ENCODE measurements at regions not wholly inside any gene's neighbourhood (a gene's known extent, or its start where the extent isn't known, plus 50 kb on each side); places are given as distances from the start of the nearest gene placed in this dataset.

DNA sequence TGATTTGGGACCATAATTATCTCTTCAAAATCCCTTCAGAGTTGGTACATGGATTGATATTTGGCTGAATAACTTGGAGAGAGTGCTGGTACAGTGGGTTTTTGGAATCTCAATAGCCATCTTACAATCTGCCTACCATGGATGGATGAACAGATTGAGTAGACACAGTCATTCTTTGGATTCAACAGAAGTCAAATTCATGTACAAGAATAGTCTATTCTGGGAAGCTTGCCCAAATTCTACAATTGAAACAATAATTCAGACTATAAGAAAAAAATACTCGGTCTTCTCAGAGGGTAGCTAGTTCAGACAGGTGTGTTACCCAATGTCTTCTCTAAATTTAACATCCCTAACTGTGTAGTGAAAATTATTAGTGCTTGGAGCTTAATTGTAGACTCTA lies 574.0 kb downstream of the LRRIQ3 start (continued):
- no peak for TF ChIP-seq ZNF114 (CRISPR knock-in tag; IDR thresholded peaks at IDR 0.05)

DNA sequence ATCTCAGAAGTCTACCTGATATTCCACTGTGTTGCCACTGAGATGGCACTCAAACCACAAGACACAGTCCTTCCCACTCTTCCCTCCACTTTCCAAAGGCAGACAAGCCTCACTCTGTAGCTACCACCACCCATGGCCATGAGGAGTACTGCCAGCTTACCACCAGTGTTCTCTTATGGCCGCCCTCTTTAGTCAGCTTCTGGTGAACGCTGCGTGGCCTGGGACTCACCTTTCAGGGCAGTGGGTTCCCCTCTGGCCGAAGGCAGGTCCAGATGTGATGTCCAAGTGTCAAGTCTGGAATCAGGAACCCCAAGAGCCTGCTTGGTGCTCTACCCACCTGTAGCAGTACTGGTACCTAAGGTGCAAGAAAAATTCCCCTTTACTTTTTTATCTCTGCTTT lies 580.8 kb downstream of the LRRIQ3 start:
- H3K4me1 Mint-ChIP-seq: no peaks in the 10 kb centered on the region
- Histone ChIP-seq H4K20me1 (replicated peaks; ENCODE audit: insufficient read depth) (no peaks in the 10 kb centered on the region), H3K79me2 (replicated peaks; ENCODE audit: insufficient read depth) (no peaks in the 10 kb centered on the region), H3K4me3 (no peak overlapping the region), H3K4me2 (no peak overlapping the region), H3K9me2 (ENCODE audit: insufficient read depth) (no peaks in the 10 kb centered on the region; the same call in 1 of the 2 replicates), H3F3A (replicated peaks; ENCODE audit: low read depth) (no peaks in the 10 kb centered on the region), H3K4me1 (ENCODE audit: insufficient read depth) (no peaks in the 10 kb centered on the region), H3K36me3 (ENCODE audit: insufficient read depth) (no peaks in the 10 kb centered on the region), H3K27me3 (ENCODE audit: insufficient read depth) (no peaks in the 10 kb centered on the region), H2AFZ (no peak overlapping the region), H3K27ac (ENCODE audit: low read depth) (no peak overlapping the region)
- H3K4me3 Mint-ChIP-seq: no peak overlapping the region
- H3K9me3 Mint-ChIP-seq: no peaks in the 10 kb centered on the region
- DNase-seq (ENCODE audit: low spot score): no peak
- TF ChIP-seq NANOG (IDR thresholded peaks at IDR 0.05; ENCODE audit: borderline replicate concordance) (no peak), ZNF331 (CRISPR knock-in tag; IDR thresholded peaks at IDR 0.05; ENCODE audit: low read depth) (no peak), EZH2phosphoT487 (IDR thresholded peaks at IDR 0.05; ENCODE audit: unreplicated experiment) (no peak), POLR2AphosphoS5 (IDR thresholded peaks at IDR 0.05; ENCODE audit: low read depth) (no peak), ZNF114 (CRISPR knock-in tag; IDR thresholded peaks at IDR 0.05) (no peak), STAT1 (IDR thresholded peaks at IDR 0.05; ENCODE audit: unreplicated experiment) (no peak), CREB1 (CRISPR knock-in tag; IDR thresholded peaks at IDR 0.05; ENCODE audit: low read depth) (no peak), EZH2 (IDR thresholded peaks at IDR 0.05; ENCODE audit: low read depth, unreplicated experiment) (no peak), ZNF462 (CRISPR knock-in tag; IDR thresholded peaks at IDR 0.05) (no peak), JUNB (IDR thresholded peaks at IDR 0.05; ENCODE audit: unreplicated experiment) (no peak)
- TF ChIP-seq, protein P1, sequence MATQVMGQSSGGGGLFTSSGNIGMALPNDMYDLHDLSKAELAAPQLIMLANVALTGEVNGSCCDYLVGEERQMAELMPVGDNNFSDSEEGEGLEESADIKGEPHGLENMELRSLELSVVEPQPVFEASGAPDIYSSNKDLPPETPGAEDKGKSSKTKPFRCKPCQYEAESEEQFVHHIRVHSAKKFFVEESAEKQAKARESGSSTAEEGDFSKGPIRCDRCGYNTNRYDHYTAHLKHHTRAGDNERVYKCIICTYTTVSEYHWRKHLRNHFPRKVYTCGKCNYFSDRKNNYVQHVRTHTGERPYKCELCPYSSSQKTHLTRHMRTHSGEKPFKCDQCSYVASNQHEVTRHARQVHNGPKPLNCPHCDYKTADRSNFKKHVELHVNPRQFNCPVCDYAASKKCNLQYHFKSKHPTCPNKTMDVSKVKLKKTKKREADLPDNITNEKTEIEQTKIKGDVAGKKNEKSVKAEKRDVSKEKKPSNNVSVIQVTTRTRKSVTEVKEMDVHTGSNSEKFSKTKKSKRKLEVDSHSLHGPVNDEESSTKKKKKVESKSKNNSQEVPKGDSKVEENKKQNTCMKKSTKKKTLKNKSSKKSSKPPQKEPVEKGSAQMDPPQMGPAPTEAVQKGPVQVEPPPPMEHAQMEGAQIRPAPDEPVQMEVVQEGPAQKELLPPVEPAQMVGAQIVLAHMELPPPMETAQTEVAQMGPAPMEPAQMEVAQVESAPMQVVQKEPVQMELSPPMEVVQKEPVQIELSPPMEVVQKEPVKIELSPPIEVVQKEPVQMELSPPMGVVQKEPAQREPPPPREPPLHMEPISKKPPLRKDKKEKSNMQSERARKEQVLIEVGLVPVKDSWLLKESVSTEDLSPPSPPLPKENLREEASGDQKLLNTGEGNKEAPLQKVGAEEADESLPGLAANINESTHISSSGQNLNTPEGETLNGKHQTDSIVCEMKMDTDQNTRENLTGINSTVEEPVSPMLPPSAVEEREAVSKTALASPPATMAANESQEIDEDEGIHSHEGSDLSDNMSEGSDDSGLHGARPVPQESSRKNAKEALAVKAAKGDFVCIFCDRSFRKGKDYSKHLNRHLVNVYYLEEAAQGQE (IDR thresholded peaks at IDR 0.05; ENCODE audit: unreplicated experiment): no peak
- TF ChIP-seq, protein P2, sequence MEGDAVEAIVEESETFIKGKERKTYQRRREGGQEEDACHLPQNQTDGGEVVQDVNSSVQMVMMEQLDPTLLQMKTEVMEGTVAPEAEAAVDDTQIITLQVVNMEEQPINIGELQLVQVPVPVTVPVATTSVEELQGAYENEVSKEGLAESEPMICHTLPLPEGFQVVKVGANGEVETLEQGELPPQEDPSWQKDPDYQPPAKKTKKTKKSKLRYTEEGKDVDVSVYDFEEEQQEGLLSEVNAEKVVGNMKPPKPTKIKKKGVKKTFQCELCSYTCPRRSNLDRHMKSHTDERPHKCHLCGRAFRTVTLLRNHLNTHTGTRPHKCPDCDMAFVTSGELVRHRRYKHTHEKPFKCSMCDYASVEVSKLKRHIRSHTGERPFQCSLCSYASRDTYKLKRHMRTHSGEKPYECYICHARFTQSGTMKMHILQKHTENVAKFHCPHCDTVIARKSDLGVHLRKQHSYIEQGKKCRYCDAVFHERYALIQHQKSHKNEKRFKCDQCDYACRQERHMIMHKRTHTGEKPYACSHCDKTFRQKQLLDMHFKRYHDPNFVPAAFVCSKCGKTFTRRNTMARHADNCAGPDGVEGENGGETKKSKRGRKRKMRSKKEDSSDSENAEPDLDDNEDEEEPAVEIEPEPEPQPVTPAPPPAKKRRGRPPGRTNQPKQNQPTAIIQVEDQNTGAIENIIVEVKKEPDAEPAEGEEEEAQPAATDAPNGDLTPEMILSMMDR (conservative IDR thresholded peaks at IDR 0.05; ENCODE audit: low read depth in 2 of 2): no peak
- TF ChIP-seq, protein P3, sequence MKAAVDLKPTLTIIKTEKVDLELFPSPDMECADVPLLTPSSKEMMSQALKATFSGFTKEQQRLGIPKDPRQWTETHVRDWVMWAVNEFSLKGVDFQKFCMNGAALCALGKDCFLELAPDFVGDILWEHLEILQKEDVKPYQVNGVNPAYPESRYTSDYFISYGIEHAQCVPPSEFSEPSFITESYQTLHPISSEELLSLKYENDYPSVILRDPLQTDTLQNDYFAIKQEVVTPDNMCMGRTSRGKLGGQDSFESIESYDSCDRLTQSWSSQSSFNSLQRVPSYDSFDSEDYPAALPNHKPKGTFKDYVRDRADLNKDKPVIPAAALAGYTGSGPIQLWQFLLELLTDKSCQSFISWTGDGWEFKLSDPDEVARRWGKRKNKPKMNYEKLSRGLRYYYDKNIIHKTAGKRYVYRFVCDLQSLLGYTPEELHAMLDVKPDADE (IDR thresholded peaks at IDR 0.05): no peak
- no peak for ATAC-seq
- H3K27me3 Mint-ChIP-seq (ENCODE audit: insufficient read depth, low read depth, poor library complexity): no peaks in the 10 kb centered on the region
- no peak overlapping the region for H3K27ac Mint-ChIP-seq
- no peaks in the 10 kb centered on the region for H3K36me3 Mint-ChIP-seq (ENCODE audit: low read depth)

All from GM23338 (cell line).